GM12873 (cell line): ENCODE measurements at regions not wholly inside any gene's neighbourhood (a gene's known extent, or its start where the extent isn't known, plus 50 kb on each side); places are given as distances from the start of the nearest gene placed in this dataset.

Experiments used
- TF ChIP-seq, protein P1 (sequence below): IDR thresholded peaks from 2 replicates; pipeline ENCODE4 v1.5.1; 2012; ENCODE audit warnings: low read depth, mild to moderate bottlenecking, moderate library complexity, low read length, control low read depth; ENCODE audit not compliant: insufficient read depth; ENCODE audit errors: missing control alignments

DNA sequence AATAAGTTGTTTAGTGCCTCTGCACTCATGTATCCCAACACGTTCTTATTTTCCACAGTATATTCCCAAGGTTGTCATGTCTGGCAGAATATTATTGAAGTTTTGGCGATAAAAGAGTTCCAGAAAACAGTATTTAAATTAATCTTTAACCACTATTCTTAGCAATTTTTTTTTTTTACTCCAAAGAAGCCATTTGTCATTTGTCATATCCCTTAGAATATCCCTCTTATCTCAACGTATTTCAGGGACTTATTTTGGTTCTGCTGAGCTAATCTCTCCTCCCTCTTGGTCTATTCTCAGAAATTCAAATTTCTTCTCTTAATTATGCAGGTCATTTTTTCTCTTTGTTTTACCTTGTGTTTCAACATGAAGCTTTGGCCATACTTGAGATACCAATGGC, 643.4 kb downstream of the ANKRD7 start:
- TF ChIP-seq, protein P1, sequence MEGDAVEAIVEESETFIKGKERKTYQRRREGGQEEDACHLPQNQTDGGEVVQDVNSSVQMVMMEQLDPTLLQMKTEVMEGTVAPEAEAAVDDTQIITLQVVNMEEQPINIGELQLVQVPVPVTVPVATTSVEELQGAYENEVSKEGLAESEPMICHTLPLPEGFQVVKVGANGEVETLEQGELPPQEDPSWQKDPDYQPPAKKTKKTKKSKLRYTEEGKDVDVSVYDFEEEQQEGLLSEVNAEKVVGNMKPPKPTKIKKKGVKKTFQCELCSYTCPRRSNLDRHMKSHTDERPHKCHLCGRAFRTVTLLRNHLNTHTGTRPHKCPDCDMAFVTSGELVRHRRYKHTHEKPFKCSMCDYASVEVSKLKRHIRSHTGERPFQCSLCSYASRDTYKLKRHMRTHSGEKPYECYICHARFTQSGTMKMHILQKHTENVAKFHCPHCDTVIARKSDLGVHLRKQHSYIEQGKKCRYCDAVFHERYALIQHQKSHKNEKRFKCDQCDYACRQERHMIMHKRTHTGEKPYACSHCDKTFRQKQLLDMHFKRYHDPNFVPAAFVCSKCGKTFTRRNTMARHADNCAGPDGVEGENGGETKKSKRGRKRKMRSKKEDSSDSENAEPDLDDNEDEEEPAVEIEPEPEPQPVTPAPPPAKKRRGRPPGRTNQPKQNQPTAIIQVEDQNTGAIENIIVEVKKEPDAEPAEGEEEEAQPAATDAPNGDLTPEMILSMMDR, result no peak

DNA sequence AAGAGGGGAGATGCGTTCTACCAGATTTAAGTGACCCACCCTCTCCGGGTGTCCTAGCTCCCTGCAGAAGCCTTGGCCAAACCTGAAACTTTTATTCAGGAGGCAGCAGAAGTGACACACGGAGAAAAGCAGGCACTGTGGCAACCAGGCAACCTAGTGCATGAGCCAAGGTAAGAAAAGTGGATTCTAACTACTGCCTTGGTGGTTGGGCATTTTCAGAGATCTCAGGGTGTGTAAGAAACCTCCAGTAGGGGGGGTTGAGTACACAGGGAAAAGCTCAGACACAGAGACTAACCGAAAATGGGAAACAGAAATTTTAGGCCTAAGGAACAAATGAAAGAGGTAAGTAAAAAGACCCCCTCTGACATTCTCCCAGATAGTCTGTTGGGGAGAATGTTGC, 645.7 kb downstream of the ANKRD7 start:
- TF ChIP-seq, protein P1, result peak; percentile 43

DNA sequence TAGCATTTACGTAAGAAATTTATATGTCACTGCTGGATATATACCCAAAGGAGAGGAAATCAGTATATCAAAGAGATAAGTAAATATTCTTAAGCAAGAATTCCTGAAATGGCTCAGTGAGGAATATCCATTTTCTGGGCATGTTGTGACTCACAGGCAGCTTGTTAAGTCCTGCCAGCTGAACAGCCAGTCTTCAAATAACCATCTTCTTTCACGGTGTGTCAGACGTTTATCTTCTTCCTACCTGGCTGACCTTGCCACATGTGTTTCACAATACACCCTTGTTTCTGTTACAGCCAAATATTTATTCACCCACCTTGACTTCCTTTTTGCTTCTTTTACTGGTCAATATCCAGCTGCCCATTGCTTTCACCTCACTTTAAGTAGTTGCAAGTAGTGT, 648.1 kb downstream of the ANKRD7 start:
- TF ChIP-seq, protein P1, result no peak

DNA sequence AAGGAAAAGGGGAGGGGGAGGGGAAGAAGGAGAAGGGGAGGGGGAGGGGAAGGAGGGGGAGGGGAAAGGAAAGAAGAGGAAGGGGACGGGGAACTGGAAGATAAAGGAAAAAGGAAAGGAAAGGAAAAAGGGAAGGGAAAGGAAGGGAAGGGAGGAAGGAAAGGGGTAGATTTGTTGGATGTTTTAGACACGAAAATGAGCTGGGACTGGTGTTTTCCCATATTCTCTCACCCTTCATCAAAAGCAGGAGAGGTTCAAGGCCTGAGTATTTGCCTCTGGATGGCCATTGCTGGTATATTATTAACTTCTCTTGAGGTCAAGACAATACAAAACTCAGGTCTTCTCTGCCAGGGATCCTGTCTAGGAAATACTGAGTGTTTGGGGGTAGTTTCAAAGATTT, 652.7 kb downstream of the ANKRD7 start:
- TF ChIP-seq, protein P1, result no peak

DNA sequence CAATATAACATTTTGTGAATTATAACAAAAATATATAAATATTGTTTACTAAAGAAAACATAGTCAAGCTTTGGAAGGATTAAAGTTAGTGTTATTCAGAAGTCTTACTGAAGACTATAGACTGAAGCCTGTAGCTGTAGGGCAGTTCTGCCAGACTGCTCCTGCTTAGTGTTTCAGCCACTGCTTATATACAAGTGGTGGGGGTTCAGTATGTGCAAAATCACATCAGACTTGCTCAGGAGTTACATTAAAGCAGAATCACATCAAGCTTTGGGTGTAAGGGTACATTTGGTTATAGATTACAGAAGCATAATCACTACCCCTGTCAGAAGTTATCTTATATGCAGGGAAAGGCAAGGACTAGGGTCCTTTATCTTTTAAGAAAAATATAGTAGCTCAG, 653.8 kb downstream of the ANKRD7 start:
- TF ChIP-seq, protein P1, result no peak

DNA sequence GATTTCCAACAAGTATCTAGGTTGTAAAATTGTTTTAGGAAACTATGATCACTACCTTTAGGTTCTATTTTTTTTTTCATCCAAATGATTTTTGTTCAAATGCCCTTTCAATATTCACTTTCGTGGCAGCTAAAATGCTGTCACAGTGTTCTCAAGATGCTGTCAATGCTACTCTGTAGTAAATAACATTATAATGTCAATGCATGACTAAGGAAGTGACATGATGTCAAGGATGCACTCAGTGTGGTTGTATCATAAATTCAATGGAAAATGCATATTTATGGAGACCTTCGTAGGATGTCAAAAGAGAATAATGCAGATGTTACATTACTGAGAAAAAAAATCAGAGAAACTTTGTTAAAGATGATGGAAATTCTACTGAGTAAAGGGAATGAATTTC, 673.8 kb downstream of the ANKRD7 start:
- TF ChIP-seq, protein P1, result no peak

DNA sequence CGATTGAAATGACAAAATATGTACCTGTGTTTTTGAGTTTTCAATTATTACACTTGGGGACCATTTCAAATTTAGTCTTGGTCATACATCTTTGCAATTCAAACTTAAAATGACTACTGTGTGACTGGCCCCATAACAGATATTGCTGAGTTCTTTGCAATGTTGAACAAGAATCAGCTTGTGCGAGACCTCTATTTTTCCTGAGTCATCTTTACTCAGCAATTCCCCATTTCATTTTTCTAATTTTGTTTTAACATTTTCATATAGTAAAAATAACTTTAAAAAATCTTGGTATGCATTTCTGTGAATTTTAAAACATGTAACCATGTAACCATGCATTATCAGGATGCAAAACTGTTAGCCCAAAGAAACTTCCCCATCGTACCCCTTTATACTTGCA, 678.1 kb downstream of the ANKRD7 start:
- TF ChIP-seq, protein P1, result no peak

DNA sequence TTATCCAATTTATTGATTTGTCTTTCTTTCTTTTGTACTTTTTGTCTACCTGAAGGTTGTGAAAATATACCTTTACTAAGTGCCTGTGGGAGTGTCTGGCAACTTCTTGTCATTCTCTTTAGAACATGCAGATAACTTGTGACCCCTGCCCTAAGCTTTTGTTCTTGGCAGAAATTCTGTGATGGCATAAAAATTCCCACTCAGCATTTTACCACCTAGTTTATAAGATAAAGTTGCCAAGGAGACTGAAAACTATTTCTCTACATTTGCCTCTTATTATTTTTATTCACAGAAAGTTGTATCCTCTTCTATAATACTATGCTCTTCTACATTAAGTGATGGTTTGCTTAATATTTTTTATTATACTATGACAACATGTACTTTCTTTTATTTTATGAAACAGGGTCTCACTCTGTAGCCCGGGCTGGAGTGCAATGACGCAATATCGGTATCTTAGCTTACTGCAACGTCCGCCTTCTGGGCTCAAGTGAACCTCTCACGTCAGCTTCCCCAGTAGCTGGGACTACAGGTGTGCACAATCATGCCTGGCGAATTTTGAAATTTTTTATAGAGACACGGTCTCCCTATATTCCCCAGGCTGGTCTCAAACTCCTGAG, 683.5 kb downstream of the ANKRD7 start:
- TF ChIP-seq, protein P1, result no peak
